ENCODE measurements at regions not wholly inside any gene's neighbourhood (a gene's known extent, or its start where the extent isn't known, plus 50 kb on each side); places are given as distances from the start of the nearest gene placed in this dataset.

GRCh38 chr4:95619525-95620443, 71.0 kb upstream of the UNC5C start:
- TF ChIP-seq CTCF (IDR thresholded peaks at IDR 0.05) (no peak), POLR2A (IDR thresholded peaks at IDR 0.05) (no peak)

All from thyroid gland (tissue), 4 donors.